CD4-positive, CD25-positive, alpha-beta regulatory T cell (primary cell): ENCODE measurements at regions not wholly inside any gene's neighbourhood (a gene's known extent, or its start where the extent isn't known, plus 50 kb on each side); places are given as distances from the start of the nearest gene placed in this dataset.
"Not testable (repeated sequence)": the region's sequence is repeated elsewhere in the genome, so short reads cannot be mapped to it uniquely, and the experiment has no call there.

Source experiments
- ATAC-seq, 2 donors: fragments of 150-1000 bp; cut with Tn5 transposase; one replicate each; pipeline ENCODE4 v1.10.0; 2021; ENCODE audit warnings: low read depth in 2 of 2, moderate number of reproducible peaks in 2 of 2, moderate library complexity in 1 of 2
- DNase-seq, 3 donors: peaks; one replicate each; pipeline versions ENCODE4 v3.0.0 to v3.0.0-alpha.2; 2012 to 2022; ENCODE audit warnings: mixed read lengths in 1 of 3
- H3K27ac ChIP-seq: one replicate; pipeline ENCODE4 v1.7.0; 2013; ENCODE audit warnings: mild to moderate bottlenecking, low read length; ENCODE audit not compliant: insufficient read depth, poor library complexity, severe bottlenecking
- H3K27me3 ChIP-seq: one replicate; pipeline ENCODE4 v1.7.0; 2013; ENCODE audit warnings: low read length; ENCODE audit not compliant: control insufficient read depth, insufficient read depth
- H3K36me3 ChIP-seq: one replicate; pipeline ENCODE4 v1.7.0; 2013; ENCODE audit warnings: mild to moderate bottlenecking, low read length, moderate library complexity; ENCODE audit not compliant: control insufficient read depth, insufficient read depth
- H3K4me1 ChIP-seq: 2 replicates; pipeline ENCODE4 v1.7.0; 2013; ENCODE audit warnings: mild to moderate bottlenecking, low read length; ENCODE audit not compliant: insufficient read depth, control insufficient read depth, poor library complexity, severe bottlenecking
- H3K4me3 ChIP-seq: one replicate; pipeline ENCODE4 v1.7.0; 2013; ENCODE audit warnings: low read depth, mild to moderate bottlenecking, low read length, moderate library complexity
- H3K9me3 ChIP-seq, 2 experiments: 1 replicate in 1 of 2; 2 replicates in 1 of 2; pipeline ENCODE4 v1.7.0; 2013; ENCODE audit warnings: low read length in 2 of 2, mild to moderate bottlenecking in 1 of 2, moderate library complexity in 1 of 2; ENCODE audit not compliant: control insufficient read depth in 2 of 2
- H3K27ac Mint-ChIP-seq, 3 donors: one replicate each; pipeline ENCODE4 v1.8.0; 2020 to 2022; ENCODE audit warnings: mild to moderate bottlenecking in 3 of 3, mixed read lengths in 3 of 3, moderate library complexity in 2 of 3
- H3K27me3 Mint-ChIP-seq: one replicate; pipeline ENCODE4 v1.8.0; 2022; ENCODE audit warnings: mild to moderate bottlenecking, mixed read lengths
- H3K36me3 Mint-ChIP-seq: one replicate; pipeline ENCODE4 v1.8.0; 2020; ENCODE audit warnings: mixed read lengths
- H3K4me1 Mint-ChIP-seq, 4 donors: one replicate each; pipeline ENCODE4 v1.8.0; 2020 to 2022; ENCODE audit warnings: mixed read lengths in 4 of 4, mild to moderate bottlenecking in 1 of 4
- H3K4me3 Mint-ChIP-seq, 4 donors: one replicate each; pipeline ENCODE4 v1.8.0; 2020 to 2022; ENCODE audit warnings: mild to moderate bottlenecking in 4 of 4, mixed read lengths in 4 of 4, moderate library complexity in 3 of 4
- H3K9me3 Mint-ChIP-seq, 7 donors: one replicate each; pipeline ENCODE4 v1.8.0; 2020 to 2022; ENCODE audit warnings: mixed read lengths in 7 of 7, mild to moderate bottlenecking in 3 of 7, moderate library complexity in 2 of 7

- peaks cover 0 to 5% (median 4%) of the 10 kb centered on the region in 7 donors for H3K9me3 Mint-ChIP-seq
- no peak overlapping the region for H3K27ac Mint-ChIP-seq
- no peak for DNase-seq
- no peaks in the 10 kb centered on the region for H3K4me1 ChIP-seq
- no peaks in the 10 kb centered on the region for H3K36me3 Mint-ChIP-seq
- peaks cover 6% of the 10 kb centered on the region for H3K27me3 Mint-ChIP-seq
- H3K4me3 Mint-ChIP-seq = peak overlapping the region in 1 of 4 donors; percentile 4
- H3K27me3 ChIP-seq = no peaks in the 10 kb centered on the region
- no peak overlapping the region for H3K4me3 ChIP-seq
- no peaks in the 10 kb centered on the region for H3K4me1 Mint-ChIP-seq
- ATAC-seq = no peak
- H3K9me3 ChIP-seq = peaks cover 0 to 3% of the 10 kb centered on the region in 2 experiments
- H3K36me3 ChIP-seq = no peaks in the 10 kb centered on the region
- H3K27ac ChIP-seq = no peak overlapping the region
Observed at GRCh38 chr17:55925440-55925839, 174.6 kb downstream of the PCTP start.

DNA sequence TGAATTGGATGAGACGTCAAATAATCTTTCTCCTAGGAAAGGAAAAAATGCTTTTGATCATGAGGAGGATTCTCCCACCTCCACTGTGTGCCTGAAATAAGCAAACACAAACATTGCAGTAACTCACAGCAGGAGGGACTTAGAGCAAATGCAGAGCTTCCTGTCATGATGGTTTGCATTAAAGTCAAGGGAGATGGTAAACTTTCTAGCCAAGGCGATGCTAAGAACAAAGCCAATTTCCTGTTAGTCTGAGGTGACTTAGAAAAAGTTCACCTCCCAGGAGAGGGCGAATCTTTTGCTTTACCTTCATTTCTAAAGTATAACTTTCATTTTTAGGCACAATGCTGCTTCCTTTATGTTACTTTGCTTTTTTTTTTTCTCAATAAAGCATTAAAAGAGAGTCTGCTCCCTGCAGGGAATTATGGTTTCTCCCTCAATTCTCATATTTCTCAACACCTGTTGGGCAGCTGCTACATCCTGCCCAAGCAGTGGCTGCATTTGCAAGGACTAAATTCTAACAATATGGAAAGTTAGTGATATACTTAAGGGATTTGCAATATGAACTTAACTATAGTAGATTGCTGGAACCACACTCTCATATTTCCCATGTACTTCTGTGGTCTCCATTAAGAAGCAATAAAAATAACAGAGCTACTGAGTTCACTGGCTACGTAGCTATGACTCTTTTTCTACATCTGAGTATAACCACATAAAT, 175.6 kb downstream of the PCTP start:
- ATAC-seq = no peak

DNA sequence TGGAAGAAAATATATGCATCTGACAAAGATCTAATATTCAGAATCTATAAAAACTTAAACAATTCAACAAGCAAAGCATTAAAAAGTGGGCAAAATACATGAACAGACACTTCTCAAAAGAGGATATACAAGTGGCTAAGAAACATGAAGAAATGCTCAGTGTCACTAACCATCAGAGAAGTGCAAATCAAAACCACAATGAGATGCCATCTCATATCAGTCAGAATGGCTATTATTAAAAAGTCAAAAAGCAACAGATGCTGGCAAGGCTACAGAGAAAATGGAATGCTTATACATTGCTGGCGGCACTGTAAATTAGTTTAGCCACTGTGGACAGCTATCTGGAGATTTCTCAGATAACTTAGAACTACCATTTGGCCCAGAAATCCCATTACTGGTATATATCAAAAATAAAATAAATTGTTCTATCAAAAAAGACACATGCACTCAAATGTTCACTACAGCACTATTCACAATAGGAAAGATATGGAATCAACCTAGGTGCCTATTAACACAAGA, 179.5 kb downstream of the PCTP start:
- H3K36me3 ChIP-seq = no peaks in the 10 kb centered on the region
- peaks cover 6% of the 10 kb centered on the region for H3K27me3 Mint-ChIP-seq
- H3K27ac ChIP-seq = no peak overlapping the region
- H3K9me3 ChIP-seq = no peaks in the 10 kb centered on the region
- H3K4me1 ChIP-seq = no peaks in the 10 kb centered on the region
- no peak for DNase-seq
- no peak overlapping the region for H3K4me3 ChIP-seq
- H3K27me3 ChIP-seq = no peaks in the 10 kb centered on the region
- ATAC-seq = no peak
- H3K4me3 Mint-ChIP-seq = no peak overlapping the region
- H3K27ac Mint-ChIP-seq = no peak overlapping the region
- no peaks in the 10 kb centered on the region for H3K4me1 Mint-ChIP-seq
- peaks cover 0 to 3% (median 2%) of the 10 kb centered on the region in 7 donors for H3K9me3 Mint-ChIP-seq
- no peaks in the 10 kb centered on the region for H3K36me3 Mint-ChIP-seq

More for the DNA sequence above, 175.6 kb downstream of the PCTP start:
- Histone ChIP-seq H3K4me3 (no peak overlapping the region), H3K27me3 (no peaks in the 10 kb centered on the region), H3K9me3 (peaks cover 0 to 3% of the 10 kb centered on the region in 2 experiments), H3K36me3 (no peaks in the 10 kb centered on the region), H3K4me1 (no peaks in the 10 kb centered on the region), H3K27ac (no peak overlapping the region)
- peaks cover 0 to 5% (median 4%) of the 10 kb centered on the region in 7 donors for H3K9me3 Mint-ChIP-seq
- no peak overlapping the region for H3K27ac Mint-ChIP-seq
- DNase-seq = peak in 1 of 3 donors; percentile 9
- no peaks in the 10 kb centered on the region for H3K4me1 Mint-ChIP-seq
- no peak overlapping the region for H3K4me3 Mint-ChIP-seq
- peaks cover 6% of the 10 kb centered on the region for H3K27me3 Mint-ChIP-seq
- H3K36me3 Mint-ChIP-seq = no peaks in the 10 kb centered on the region

DNA sequence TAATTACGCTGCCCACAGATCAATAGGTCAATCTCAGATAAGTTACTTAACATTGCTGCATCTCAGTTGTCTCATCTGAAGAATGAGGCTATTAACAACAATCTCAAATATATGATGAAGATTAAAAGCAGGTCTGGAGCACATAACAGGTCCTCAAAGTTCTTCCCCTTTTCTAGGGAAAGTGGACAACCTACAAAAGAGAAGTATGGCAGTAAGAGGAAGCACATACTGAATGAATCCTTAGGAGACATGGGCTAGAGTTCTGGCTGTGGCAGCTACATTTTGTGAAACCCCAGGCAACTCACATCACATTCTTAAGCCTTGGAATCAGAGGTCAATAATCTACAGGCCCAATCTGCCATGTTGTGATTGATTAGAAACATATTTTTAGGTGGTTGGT, 180.6 kb downstream of the PCTP start:
- no peaks in the 10 kb centered on the region for H3K27me3 ChIP-seq
- no peak for DNase-seq
- no peak for ATAC-seq
- H3K9me3 Mint-ChIP-seq = peaks cover 0 to 3% (median 0%) of the 10 kb centered on the region in 7 donors
- no peak overlapping the region for H3K4me3 Mint-ChIP-seq
- no peak overlapping the region for H3K4me3 ChIP-seq
- no peak overlapping the region for H3K27ac ChIP-seq
- no peaks in the 10 kb centered on the region for H3K36me3 ChIP-seq
- H3K4me1 Mint-ChIP-seq = no peaks in the 10 kb centered on the region
- no peaks in the 10 kb centered on the region for H3K4me1 ChIP-seq
- peaks cover 6% of the 10 kb centered on the region for H3K27me3 Mint-ChIP-seq
- H3K36me3 Mint-ChIP-seq = no peaks in the 10 kb centered on the region
- no peak overlapping the region for H3K27ac Mint-ChIP-seq
- H3K9me3 ChIP-seq = no peaks in the 10 kb centered on the region

DNA sequence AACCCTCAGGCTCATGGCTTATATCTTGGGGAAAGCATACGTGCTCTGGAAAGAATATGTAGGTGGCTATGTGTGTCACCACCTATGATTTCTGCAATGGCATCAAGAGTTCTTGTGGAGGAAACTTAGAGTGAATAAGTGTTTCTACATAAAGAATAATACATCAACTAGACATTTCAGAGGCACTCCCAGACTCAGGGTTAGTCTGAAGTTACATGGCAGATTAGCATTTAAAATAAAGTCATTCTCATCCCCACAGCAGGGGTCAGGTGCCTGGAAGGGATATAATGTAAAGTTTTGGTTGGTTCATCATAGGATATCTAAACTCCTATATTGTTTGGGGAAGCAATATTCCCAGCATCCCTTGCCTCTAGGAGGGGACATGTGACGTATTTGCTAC, 182.1 kb downstream of the PCTP start:
- no peak overlapping the region for H3K4me3 ChIP-seq
- Mint-ChIP-seq H3K36me3 (no peaks in the 10 kb centered on the region), H3K9me3 (peaks cover 0 to 3% (median 0%) of the 10 kb centered on the region in 7 donors), H3K4me1 (no peaks in the 10 kb centered on the region), H3K4me3 (no peak overlapping the region), H3K27me3 (peaks cover 6% of the 10 kb centered on the region), H3K27ac (no peak overlapping the region)
- peaks cover 3% of the 10 kb centered on the region for H3K27me3 ChIP-seq
- no peaks in the 10 kb centered on the region for H3K4me1 ChIP-seq
- H3K9me3 ChIP-seq = no peaks in the 10 kb centered on the region
- no peak overlapping the region for H3K27ac ChIP-seq
- ATAC-seq (no peak), DNase-seq (no peak)
- H3K36me3 ChIP-seq = no peaks in the 10 kb centered on the region

DNA sequence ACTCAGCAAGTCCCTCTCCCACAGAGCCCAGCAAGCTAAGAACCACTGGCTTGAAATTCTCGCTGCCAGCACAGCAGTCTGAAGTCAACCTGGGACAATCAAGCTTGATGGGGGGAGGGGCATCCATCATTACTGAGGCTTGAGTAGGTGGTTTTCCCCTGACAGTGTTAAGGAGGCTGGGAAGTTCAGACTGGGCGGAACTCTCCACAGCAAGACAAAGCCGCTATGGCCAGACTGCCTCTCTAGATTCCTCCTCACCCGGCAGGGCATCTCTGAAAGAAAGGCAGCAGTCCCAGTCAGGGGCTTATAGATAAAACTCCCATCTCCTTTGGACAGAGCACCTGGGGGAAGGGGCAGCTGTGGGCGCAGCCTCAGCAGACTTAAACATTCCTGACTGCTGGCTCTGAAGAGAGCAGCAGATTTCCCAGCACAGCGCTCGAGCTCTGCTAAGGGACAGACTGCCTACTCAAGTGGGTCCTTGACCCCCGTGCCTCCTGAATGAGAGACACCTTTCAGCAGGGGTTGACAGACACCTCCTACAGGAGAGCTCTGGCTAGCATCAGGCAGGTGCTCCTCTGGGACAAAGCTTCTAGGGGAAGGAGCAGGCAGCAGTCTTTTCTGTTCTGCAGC, 188.4 kb downstream of the PCTP start:
- H3K9me3 ChIP-seq, ATAC-seq, H3K27me3 Mint-ChIP-seq, DNase-seq, H3K4me3 Mint-ChIP-seq, H3K36me3 Mint-ChIP-seq, H3K27ac Mint-ChIP-seq, H3K4me1 Mint-ChIP-seq, H3K27ac ChIP-seq, H3K9me3 Mint-ChIP-seq, H3K4me3 ChIP-seq, H3K4me1 ChIP-seq, H3K27me3 ChIP-seq, H3K36me3 ChIP-seq: not testable (repeated sequence)

GRCh38 chr17:55959756-55960155, 193.5 kb upstream of the ANKFN1 start:
- H3K27ac Mint-ChIP-seq = no peak overlapping the region
- H3K27me3 Mint-ChIP-seq = peaks cover 4% of the 10 kb centered on the region
- ATAC-seq = no peak
- H3K4me1 Mint-ChIP-seq = no peaks in the 10 kb centered on the region
- no peaks in the 10 kb centered on the region for H3K9me3 ChIP-seq
- peaks cover 0 to 1% (median 0%) of the 10 kb centered on the region in 7 donors for H3K9me3 Mint-ChIP-seq
- no peaks in the 10 kb centered on the region for H3K27me3 ChIP-seq
- no peak overlapping the region for H3K4me3 Mint-ChIP-seq
- H3K36me3 ChIP-seq = no peaks in the 10 kb centered on the region
- no peak overlapping the region for H3K27ac ChIP-seq
- no peaks in the 10 kb centered on the region for H3K4me1 ChIP-seq
- H3K4me3 ChIP-seq = no peak overlapping the region
- DNase-seq = no peak
- no peaks in the 10 kb centered on the region for H3K36me3 Mint-ChIP-seq

- no peak overlapping the region for H3K27ac ChIP-seq
- no peaks in the 10 kb centered on the region for H3K4me1 ChIP-seq
- H3K36me3 Mint-ChIP-seq = no peaks in the 10 kb centered on the region
- no peak overlapping the region for H3K4me3 ChIP-seq
- DNase-seq = no peak
- peaks cover 0 to 3% (median 0%) of the 10 kb centered on the region in 7 donors for H3K9me3 Mint-ChIP-seq
- no peak overlapping the region for H3K4me3 Mint-ChIP-seq
- H3K36me3 ChIP-seq = no peaks in the 10 kb centered on the region
- H3K27ac Mint-ChIP-seq = no peak overlapping the region
- no peaks in the 10 kb centered on the region for H3K27me3 Mint-ChIP-seq
- ATAC-seq = no peak
- no peaks in the 10 kb centered on the region for H3K4me1 Mint-ChIP-seq
- H3K27me3 ChIP-seq = no peaks in the 10 kb centered on the region
- no peaks in the 10 kb centered on the region for H3K9me3 ChIP-seq
Observed at GRCh38 chr17:55961386-55961785, 191.9 kb upstream of the ANKFN1 start.
